ENCODE measurements at regions not wholly inside any gene's neighbourhood (a gene's known extent, or its start where the extent isn't known, plus 50 kb on each side); places are given as distances from the start of the nearest gene placed in this dataset.

DNA sequence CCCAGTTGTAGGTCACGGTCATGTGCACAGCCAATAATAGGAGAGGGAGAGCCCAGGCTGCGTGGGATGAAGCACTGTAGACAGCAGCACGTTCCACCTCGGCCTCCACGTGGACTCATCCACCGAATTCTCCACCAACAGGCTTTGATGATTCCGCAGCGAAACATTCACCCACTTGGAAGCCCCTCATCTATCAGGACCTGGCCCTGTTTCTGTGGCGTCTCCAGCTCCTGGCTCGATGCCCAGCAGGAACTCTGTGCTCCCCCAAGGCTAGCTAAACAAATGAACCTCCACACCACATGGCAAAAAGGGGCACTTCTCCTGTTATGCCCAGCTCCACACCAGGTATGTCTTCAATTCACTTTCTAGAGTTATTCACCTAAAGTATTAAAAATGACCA lies 237.9 kb upstream of the PDE10A start:
- CTCF ChIA-PET, result interaction anchor here (0.7 to 2.3 kb wide), 3 partner anchors 10 to 205 kb away, joined by 3 to 9 read pairs (median 6); no protein-coding TSS in a partner anchor

DNA sequence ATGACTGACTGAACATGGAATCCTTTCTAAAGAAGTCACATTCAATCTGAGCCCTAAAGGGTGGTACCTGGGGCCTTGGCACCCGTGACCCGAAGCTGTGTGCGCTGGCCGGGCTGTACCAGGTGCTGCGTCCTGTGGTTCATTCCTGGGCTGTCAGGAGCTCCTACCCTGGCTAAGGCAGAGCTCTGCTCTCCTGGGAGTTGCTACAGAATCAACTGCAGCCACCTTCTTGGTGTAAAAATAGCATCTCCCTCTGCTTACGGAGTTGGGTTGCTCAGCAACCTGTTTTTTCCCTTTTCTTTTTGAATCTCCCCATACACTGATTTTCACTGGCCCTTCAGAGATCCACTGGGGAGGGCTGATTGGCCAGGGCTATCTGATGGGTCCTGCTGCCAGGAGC lies 236.6 kb upstream of the PDE10A start:
- H3K4me1 ChIP-seq (ENCODE audit: control insufficient read depth, insufficient read depth, low read length), result peaks cover 2% of the 10 kb centered on the region; the same call in 1 of the 2 replicates
- no peak for TF ChIP-seq ZNF350 (tag by site-specific recombination; IDR thresholded peaks at IDR 0.05)
- no peak for TF ChIP-seq ZNF223 (tag by site-specific recombination; IDR thresholded peaks at IDR 0.05)
- TF ChIP-seq, protein P1, sequence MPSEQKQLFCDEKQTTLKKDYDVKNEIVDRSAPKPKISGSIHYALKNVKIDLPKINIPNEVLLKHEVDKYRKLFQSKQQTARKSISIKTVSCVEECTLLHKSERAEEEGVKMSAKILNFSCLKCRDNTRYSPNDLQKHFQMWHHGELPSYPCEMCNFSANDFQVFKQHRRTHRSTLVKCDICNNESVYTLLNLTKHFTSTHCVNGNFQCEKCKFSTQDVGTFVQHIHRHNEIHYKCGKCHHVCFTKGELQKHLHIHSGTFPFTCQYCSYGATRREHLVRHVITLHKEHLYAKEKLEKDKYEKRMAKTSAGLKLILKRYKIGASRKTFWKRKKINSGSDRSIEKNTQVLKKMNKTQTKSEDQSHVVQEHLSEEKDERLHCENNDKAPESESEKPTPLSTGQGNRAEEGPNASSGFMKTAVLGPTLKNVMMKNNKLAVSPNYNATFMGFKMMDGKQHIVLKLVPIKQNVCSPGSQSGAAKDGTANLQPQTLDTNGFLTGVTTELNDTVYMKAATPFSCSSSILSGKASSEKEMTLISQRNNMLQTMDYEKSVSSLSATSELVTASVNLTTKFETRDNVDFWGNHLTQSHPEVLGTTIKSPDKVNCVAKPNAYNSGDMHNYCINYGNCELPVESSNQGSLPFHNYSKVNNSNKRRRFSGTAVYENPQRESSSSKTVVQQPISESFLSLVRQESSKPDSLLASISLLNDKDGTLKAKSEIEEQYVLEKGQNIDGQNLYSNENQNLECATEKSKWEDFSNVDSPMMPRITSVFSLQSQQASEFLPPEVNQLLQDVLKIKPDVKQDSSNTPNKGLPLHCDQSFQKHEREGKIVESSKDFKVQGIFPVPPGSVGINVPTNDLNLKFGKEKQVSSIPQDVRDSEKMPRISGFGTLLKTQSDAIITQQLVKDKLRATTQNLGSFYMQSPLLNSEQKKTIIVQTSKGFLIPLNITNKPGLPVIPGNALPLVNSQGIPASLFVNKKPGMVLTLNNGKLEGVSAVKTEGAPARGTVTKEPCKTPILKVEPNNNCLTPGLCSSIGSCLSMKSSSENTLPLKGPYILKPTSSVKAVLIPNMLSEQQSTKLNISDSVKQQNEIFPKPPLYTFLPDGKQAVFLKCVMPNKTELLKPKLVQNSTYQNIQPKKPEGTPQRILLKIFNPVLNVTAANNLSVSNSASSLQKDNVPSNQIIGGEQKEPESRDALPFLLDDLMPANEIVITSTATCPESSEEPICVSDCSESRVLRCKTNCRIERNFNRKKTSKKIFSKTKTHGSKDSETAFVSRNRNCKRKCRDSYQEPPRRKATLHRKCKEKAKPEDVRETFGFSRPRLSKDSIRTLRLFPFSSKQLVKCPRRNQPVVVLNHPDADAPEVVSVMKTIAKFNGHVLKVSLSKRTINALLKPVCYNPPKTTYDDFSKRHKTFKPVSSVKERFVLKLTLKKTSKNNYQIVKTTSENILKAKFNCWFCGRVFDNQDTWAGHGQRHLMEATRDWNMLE (tag by site-specific recombination; conservative IDR thresholded peaks at IDR 0.05; ENCODE audit: low read depth), result no peak
- no peak for TF ChIP-seq KLF7 (tag by site-specific recombination; IDR thresholded peaks at IDR 0.05; ENCODE audit: borderline replicate concordance)
- TF ChIP-seq ZNF391 (tag by site-specific recombination; IDR thresholded peaks at IDR 0.05; ENCODE audit: borderline replicate concordance, low read depth), result no peak
- TF ChIP-seq, protein P2, sequence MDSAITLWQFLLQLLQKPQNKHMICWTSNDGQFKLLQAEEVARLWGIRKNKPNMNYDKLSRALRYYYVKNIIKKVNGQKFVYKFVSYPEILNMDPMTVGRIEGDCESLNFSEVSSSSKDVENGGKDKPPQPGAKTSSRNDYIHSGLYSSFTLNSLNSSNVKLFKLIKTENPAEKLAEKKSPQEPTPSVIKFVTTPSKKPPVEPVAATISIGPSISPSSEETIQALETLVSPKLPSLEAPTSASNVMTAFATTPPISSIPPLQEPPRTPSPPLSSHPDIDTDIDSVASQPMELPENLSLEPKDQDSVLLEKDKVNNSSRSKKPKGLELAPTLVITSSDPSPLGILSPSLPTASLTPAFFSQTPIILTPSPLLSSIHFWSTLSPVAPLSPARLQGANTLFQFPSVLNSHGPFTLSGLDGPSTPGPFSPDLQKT (IDR thresholded peaks at IDR 0.05; ENCODE audit: borderline replicate concordance, low read depth, low read length), result no peak
- TF ChIP-seq, protein P3, sequence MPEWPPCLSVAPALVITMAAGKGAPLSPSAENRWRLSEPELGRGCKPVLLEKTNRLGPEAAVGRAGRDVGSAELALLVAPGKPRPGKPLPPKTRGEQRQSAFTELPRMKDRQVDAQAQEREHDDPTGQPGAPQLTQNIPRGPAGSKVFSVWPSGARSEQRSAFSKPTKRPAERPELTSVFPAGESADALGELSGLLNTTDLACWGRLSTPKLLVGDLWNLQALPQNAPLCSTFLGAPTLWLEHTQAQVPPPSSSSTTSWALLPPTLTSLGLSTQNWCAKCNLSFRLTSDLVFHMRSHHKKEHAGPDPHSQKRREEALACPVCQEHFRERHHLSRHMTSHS (tag by site-specific recombination; IDR thresholded peaks at IDR 0.05), result no peak
- TF ChIP-seq ZNF571 (tag by site-specific recombination; IDR thresholded peaks at IDR 0.05), result no peak
- TF ChIP-seq SCRT1 (tag by site-specific recombination; IDR thresholded peaks at IDR 0.05; ENCODE audit: borderline replicate concordance), result no peak
- TF ChIP-seq REPIN1 (tag by site-specific recombination; IDR thresholded peaks at IDR 0.05; ENCODE audit: low read depth), result no peak
- TF ChIP-seq FEZF1 (tag by site-specific recombination; IDR thresholded peaks at IDR 0.05), result no peak
- no peak for TF ChIP-seq TCF7L2 (IDR thresholded peaks at IDR 0.05; ENCODE audit: borderline replicate concordance, low read depth, low read length)
- no peak for TF ChIP-seq ZNF311 (tag by site-specific recombination; IDR thresholded peaks at IDR 0.05; ENCODE audit: borderline replicate concordance)
- TF ChIP-seq, protein P4, sequence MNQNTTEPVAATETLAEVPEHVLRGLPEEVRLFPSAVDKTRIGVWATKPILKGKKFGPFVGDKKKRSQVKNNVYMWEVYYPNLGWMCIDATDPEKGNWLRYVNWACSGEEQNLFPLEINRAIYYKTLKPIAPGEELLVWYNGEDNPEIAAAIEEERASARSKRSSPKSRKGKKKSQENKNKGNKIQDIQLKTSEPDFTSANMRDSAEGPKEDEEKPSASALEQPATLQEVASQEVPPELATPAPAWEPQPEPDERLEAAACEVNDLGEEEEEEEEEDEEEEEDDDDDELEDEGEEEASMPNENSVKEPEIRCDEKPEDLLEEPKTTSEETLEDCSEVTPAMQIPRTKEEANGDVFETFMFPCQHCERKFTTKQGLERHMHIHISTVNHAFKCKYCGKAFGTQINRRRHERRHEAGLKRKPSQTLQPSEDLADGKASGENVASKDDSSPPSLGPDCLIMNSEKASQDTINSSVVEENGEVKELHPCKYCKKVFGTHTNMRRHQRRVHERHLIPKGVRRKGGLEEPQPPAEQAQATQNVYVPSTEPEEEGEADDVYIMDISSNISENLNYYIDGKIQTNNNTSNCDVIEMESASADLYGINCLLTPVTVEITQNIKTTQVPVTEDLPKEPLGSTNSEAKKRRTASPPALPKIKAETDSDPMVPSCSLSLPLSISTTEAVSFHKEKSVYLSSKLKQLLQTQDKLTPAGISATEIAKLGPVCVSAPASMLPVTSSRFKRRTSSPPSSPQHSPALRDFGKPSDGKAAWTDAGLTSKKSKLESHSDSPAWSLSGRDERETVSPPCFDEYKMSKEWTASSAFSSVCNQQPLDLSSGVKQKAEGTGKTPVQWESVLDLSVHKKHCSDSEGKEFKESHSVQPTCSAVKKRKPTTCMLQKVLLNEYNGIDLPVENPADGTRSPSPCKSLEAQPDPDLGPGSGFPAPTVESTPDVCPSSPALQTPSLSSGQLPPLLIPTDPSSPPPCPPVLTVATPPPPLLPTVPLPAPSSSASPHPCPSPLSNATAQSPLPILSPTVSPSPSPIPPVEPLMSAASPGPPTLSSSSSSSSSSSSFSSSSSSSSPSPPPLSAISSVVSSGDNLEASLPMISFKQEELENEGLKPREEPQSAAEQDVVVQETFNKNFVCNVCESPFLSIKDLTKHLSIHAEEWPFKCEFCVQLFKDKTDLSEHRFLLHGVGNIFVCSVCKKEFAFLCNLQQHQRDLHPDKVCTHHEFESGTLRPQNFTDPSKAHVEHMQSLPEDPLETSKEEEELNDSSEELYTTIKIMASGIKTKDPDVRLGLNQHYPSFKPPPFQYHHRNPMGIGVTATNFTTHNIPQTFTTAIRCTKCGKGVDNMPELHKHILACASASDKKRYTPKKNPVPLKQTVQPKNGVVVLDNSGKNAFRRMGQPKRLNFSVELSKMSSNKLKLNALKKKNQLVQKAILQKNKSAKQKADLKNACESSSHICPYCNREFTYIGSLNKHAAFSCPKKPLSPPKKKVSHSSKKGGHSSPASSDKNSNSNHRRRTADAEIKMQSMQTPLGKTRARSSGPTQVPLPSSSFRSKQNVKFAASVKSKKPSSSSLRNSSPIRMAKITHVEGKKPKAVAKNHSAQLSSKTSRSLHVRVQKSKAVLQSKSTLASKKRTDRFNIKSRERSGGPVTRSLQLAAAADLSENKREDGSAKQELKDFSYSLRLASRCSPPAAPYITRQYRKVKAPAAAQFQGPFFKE (tag by site-specific recombination; IDR thresholded peaks at IDR 0.05; ENCODE audit: borderline replicate concordance), result no peak
- no peak for TF ChIP-seq ZNF777 (tag by site-specific recombination; IDR thresholded peaks at IDR 0.05; ENCODE audit: borderline replicate concordance)
- no peak for TF ChIP-seq ZFP37 (tag by site-specific recombination; IDR thresholded peaks at IDR 0.05)
- no peak for TF ChIP-seq SP7 (tag by site-specific recombination; IDR thresholded peaks at IDR 0.05)
- POLR2A ChIA-PET, result no interaction called here
- H3K4me3 ChIP-seq (ENCODE audit: low read depth, low read length), result no peak overlapping the region
- CTCF ChIA-PET, result interaction anchor here (0.6 kb wide), 1 partner anchor 8 kb away, joined by 5 read pairs; no protein-coding TSS in a partner anchor
- no peaks in the 10 kb centered on the region for H3K36me3 ChIP-seq (ENCODE audit: control insufficient read depth in 2 of 2, insufficient read depth in 1 of 2, low read length in 2 of 2)
- no peak overlapping the region for H3K27ac ChIP-seq (ENCODE audit: extremely low read depth, low read depth, low read length)
- H3K9me3 ChIP-seq (ENCODE audit: control insufficient read depth, insufficient read depth, low read depth, low read length), result no peaks in the 10 kb centered on the region

More for the DNA sequence above, 237.9 kb upstream of the PDE10A start:
- POLR2A ChIA-PET, result no interaction called here
- H3K4me1 ChIP-seq (ENCODE audit: control insufficient read depth, insufficient read depth, low read length), result no peaks in the 10 kb centered on the region
- no peak overlapping the region for H3K27ac ChIP-seq (ENCODE audit: extremely low read depth, low read depth, low read length)
- TF ChIP-seq, protein P5, sequence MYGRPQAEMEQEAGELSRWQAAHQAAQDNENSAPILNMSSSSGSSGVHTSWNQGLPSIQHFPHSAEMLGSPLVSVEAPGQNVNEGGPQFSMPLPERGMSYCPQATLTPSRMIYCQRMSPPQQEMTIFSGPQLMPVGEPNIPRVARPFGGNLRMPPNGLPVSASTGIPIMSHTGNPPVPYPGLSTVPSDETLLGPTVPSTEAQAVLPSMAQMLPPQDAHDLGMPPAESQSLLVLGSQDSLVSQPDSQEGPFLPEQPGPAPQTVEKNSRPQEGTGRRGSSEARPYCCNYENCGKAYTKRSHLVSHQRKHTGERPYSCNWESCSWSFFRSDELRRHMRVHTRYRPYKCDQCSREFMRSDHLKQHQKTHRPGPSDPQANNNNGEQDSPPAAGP (tag by site-specific recombination; IDR thresholded peaks at IDR 0.05), result no peak
- no peak for TF ChIP-seq ZNF223 (tag by site-specific recombination; IDR thresholded peaks at IDR 0.05)
- no peak for TF ChIP-seq BCL11B (tag by site-specific recombination; IDR thresholded peaks at IDR 0.05; ENCODE audit: low read depth)
- no peak for TF ChIP-seq ZNF473 (tag by site-specific recombination; IDR thresholded peaks at IDR 0.05)
- no peak for TF ChIP-seq ZNF544 (tag by site-specific recombination; IDR thresholded peaks at IDR 0.05)
- TF ChIP-seq ZNF777 (tag by site-specific recombination; IDR thresholded peaks at IDR 0.05; ENCODE audit: borderline replicate concordance), result no peak
- no peaks in the 10 kb centered on the region for H3K9me3 ChIP-seq (ENCODE audit: control insufficient read depth, insufficient read depth, low read depth, low read length)
- H3K36me3 ChIP-seq (ENCODE audit: control insufficient read depth in 2 of 2, insufficient read depth in 1 of 2, low read length in 2 of 2), result no peaks in the 10 kb centered on the region
- H3K4me3 ChIP-seq (ENCODE audit: low read depth, low read length), result no peak overlapping the region

Measured in HEK293 (cell line).